RWPE1 (cell line): ENCODE measurements at regions not wholly inside any gene's neighbourhood (a gene's known extent, or its start where the extent isn't known, plus 50 kb on each side); places are given as distances from the start of the nearest gene placed in this dataset.
"Not testable (repeated sequence)": the region's sequence is repeated elsewhere in the genome, so short reads cannot be mapped to it uniquely, and the experiment has no call there.

Source experiments
- CTCF ChIA-PET: fragments of 350-600 bp; sonication (Branson Sonifier 250); formaldehyde crosslinking; extraction: SDS; loops from one replicate; lab custom pipeline; 2021; lab: Yijun Ruan, JAX
- POLR2A ChIA-PET: fragments of 400-600 bp; formaldehyde crosslinking; extraction: SDS; loops from one replicate; lab custom pipeline; 2020; ENCODE audit warnings: antibody characterized with exemption; ENCODE audit not compliant: low non-redundant PET; lab: Yijun Ruan, JAX
- DNase-seq: peaks from one replicate; pipeline ENCODE4 v3.0.0; 2012; ENCODE audit warnings: low spot score
- H3K27ac ChIP-seq: fragments of 450-650 bp; 2 replicates; pipeline ENCODE4 v1.5.1; 2017
- CTCF ChIP-seq: fragments of 450-650 bp; conservative IDR thresholded peaks from 2 replicates; pipeline ENCODE4 v1.5.1; 2017; ENCODE audit warnings: low read depth, mild to moderate bottlenecking

GRCh38 chr2:45102579-45103117 is 93.4 kb upstream of the SIX2 start:
- CTCF ChIA-PET: no interaction called here

GRCh38 chr2:45102141-45102540 is 92.9 kb upstream of the SIX2 start:
- CTCF ChIA-PET: no interaction called here
- no peak for DNase-seq
- no peak for TF ChIP-seq CTCF
- POLR2A ChIA-PET: no interaction called here
- no peak overlapping the region for H3K27ac ChIP-seq

More at GRCh38 chr2:45102579-45103117, 93.4 kb upstream of the SIX2 start:
- POLR2A ChIA-PET: no interaction called here
- no peak for DNase-seq
- no peak overlapping the region for H3K27ac ChIP-seq
- no peak for TF ChIP-seq CTCF

- no peak for DNase-seq
- POLR2A ChIA-PET: no interaction called here
- CTCF ChIA-PET: no interaction called here
- H3K27ac ChIP-seq: no peak overlapping the region
- no peak for TF ChIP-seq CTCF
Measured at GRCh38 chr2:45096996-45097395, 87.7 kb upstream of the SIX2 start.

- CTCF ChIA-PET, DNase-seq, H3K27ac ChIP-seq, POLR2A ChIA-PET: not testable (repeated sequence)
Measured at GRCh38 chr2:45096038-45096437, 86.8 kb upstream of the SIX2 start.

- CTCF ChIA-PET: no interaction called here
- POLR2A ChIA-PET: no interaction called here
- no peak overlapping the region for H3K27ac ChIP-seq
- no peak for DNase-seq
- no peak for TF ChIP-seq CTCF
Measured at GRCh38 chr2:45093663-45094062, 84.4 kb upstream of the SIX2 start.

- no peak overlapping the region for H3K27ac ChIP-seq
- ChIA-PET POLR2A (no interaction called here), CTCF (interaction anchor here (0.5 kb wide), 1 partner anchor 849 kb away, joined by 3 read pairs; no protein-coding TSS in a partner anchor)
- no peak for TF ChIP-seq CTCF
- DNase-seq: no peak
Measured at GRCh38 chr2:45093181-45093580, 83.9 kb upstream of the SIX2 start.

- POLR2A ChIA-PET: no interaction called here
- TF ChIP-seq CTCF: no peak
- DNase-seq: no peak
- CTCF ChIA-PET: interaction anchor here (0.6 to 1.0 kb wide), 2 partner anchors 43 to 79 kb away, joined by 3 read pairs; no protein-coding TSS in a partner anchor
- H3K27ac ChIP-seq: no peak overlapping the region
Measured at GRCh38 chr2:45089554-45090261, 80.5 kb upstream of the SIX2 start.
